GM18507 (cell line): ENCODE measurements at regions not wholly inside any gene's neighbourhood (a gene's known extent, or its start where the extent isn't known, plus 50 kb on each side); places are given as distances from the start of the nearest gene placed in this dataset.
"Not testable (repeated sequence)": the region's sequence is repeated elsewhere in the genome, so short reads cannot be mapped to it uniquely, and the experiment has no call there.

Experiments
- DNase-seq: peaks from one replicate; pipeline ENCODE4 v3.0.0; 2011; ENCODE audit warnings: low read depth; ENCODE audit not compliant: insufficient read length; ENCODE audit errors: extremely low spot score
- FAIRE-seq: peaks from 2 replicates; lab custom pipeline; 2011; peaks lifted over from hg19 to GRCh38; lab: Jason Lieb, UNC

GRCh38 chr5:82551192-82551591 is 273.0 kb upstream of the RPS23 start:
- no peak for DNase-seq
- FAIRE-seq, result no peak

GRCh38 chr5:82549263-82549662 is 271.1 kb upstream of the RPS23 start:
- no peak for FAIRE-seq
- DNase-seq, result no peak

- DNase-seq (no peak), FAIRE-seq (no peak)
Observed at GRCh38 chr5:82544004-82544403, 265.9 kb upstream of the RPS23 start.

GRCh38 chr5:82540301-82540700 is 262.1 kb upstream of the RPS23 start:
- FAIRE-seq, result no peak
- no peak for DNase-seq

- DNase-seq (no peak), FAIRE-seq (no peak)
Observed at GRCh38 chr5:82538339-82539034, 260.3 kb upstream of the RPS23 start.

GRCh38 chr5:82537687-82538306 is 259.6 kb upstream of the RPS23 start:
- no peak for DNase-seq
- FAIRE-seq, result no peak

GRCh38 chr5:82534986-82535385 is 256.8 kb upstream of the RPS23 start:
- FAIRE-seq (no peak), DNase-seq (no peak)

- not testable (repeated sequence) for FAIRE-seq, DNase-seq
Observed at GRCh38 chr5:82532075-82532474, 253.9 kb upstream of the RPS23 start.

GRCh38 chr5:82526540-82526939 is 248.4 kb upstream of the RPS23 start:
- no peak for FAIRE-seq

GRCh38 chr5:82525626-82526025 is 247.5 kb upstream of the RPS23 start:
- no peak for FAIRE-seq
- DNase-seq, result no peak

More at GRCh38 chr5:82526540-82526939, 248.4 kb upstream of the RPS23 start:
- no peak for DNase-seq

GRCh38 chr5:82523633-82524032 is 245.5 kb upstream of the RPS23 start:
- FAIRE-seq (no peak), DNase-seq (no peak)

- no peak for FAIRE-seq
Observed at GRCh38 chr5:82522897-82523296, 244.7 kb upstream of the RPS23 start.

GRCh38 chr5:82521431-82522051 is 243.4 kb upstream of the RPS23 start:
- DNase-seq (no peak), FAIRE-seq (no peak)

More at GRCh38 chr5:82522897-82523296, 244.7 kb upstream of the RPS23 start:
- DNase-seq, result no peak

GRCh38 chr5:82519558-82519957 is 241.4 kb upstream of the RPS23 start:
- FAIRE-seq (no peak), DNase-seq (no peak)

GRCh38 chr5:82517544-82518075 is 239.5 kb upstream of the RPS23 start:
- DNase-seq, result no peak
- FAIRE-seq, result no peak

GRCh38 chr5:82513738-82514137 is 235.6 kb upstream of the RPS23 start:
- FAIRE-seq (no peak), DNase-seq (no peak)

GRCh38 chr5:82512025-82512424 is 233.9 kb upstream of the RPS23 start:
- FAIRE-seq (peak; percentile 36), DNase-seq (no peak)

GRCh38 chr5:82511134-82511533 is 233.0 kb upstream of the RPS23 start:
- DNase-seq, result no peak
- FAIRE-seq, result no peak

- FAIRE-seq (no peak), DNase-seq (no peak)
Observed at GRCh38 chr5:82509762-82510161, 231.6 kb upstream of the RPS23 start.

- DNase-seq, FAIRE-seq: not testable (repeated sequence)
Observed at GRCh38 chr5:82506390-82506789, 228.2 kb upstream of the RPS23 start.
